NCI-H226 (cell line): ENCODE measurements at regions not wholly inside any gene's neighbourhood (a gene's known extent, or its start where the extent isn't known, plus 50 kb on each side); places are given as distances from the start of the nearest gene placed in this dataset.

Experiments used
- DNase-seq: peaks from one replicate; pipeline ENCODE4 v3.0.0-alpha.2; 2015

DNA sequence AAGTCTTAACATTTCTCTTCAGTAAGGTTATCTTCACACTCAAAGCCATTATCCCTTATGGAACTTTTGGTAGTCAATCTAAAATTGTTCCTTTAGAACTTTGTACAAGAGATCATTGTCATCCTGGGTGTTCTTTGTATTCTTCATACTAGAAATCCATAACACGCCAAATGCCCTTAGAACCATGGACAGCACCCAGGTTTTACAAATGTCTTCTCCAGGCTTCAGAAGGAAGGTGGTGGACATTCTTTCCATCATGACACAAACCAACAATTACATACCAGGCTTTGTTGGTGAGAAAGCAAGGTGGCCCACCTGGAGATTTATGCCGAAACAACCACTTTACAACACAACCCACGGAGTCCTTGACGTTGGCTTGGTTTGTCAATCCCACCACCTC is 365.6 kb upstream of the TBX3 start:
- DNase-seq, result peak; percentile 21

DNA sequence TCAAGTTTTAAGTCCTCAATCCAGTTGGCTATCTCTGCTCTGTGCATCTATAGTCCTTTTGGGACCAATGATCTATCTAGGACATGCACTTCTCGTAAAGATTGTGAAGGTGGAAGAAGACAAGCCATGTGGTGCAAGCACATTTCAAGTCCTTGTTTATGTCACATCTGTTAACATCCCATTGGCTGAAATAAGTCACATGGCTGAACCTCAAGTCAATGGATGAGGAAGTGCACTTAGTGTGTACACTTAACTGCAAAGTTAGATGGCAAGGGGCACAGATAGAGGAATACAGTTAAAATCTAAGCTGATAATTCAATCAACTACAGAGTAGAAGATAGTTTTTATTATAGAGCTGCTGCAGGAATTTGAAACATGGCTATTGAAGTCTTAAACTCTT is 362.8 kb upstream of the TBX3 start:
- DNase-seq, result no peak

DNA sequence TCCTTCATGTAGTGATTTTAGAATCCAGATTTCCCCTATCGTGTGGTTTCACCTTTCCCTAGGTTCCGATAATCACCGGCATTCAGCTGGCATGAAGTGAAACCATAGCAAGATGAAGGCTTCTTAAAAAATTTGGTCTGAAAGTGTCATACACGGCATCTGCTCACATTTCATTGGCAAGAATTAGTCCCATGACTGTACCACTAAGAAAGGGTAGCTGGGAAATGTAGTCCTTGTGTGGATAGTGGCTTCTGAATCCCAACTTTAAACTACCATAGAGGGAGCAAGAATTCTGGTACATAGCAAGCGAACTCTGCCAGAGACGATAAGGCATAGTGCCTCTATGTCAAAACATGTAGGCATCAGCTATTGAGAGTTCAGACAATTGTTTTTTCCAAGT is 360.1 kb upstream of the TBX3 start:
- no peak for DNase-seq

DNA sequence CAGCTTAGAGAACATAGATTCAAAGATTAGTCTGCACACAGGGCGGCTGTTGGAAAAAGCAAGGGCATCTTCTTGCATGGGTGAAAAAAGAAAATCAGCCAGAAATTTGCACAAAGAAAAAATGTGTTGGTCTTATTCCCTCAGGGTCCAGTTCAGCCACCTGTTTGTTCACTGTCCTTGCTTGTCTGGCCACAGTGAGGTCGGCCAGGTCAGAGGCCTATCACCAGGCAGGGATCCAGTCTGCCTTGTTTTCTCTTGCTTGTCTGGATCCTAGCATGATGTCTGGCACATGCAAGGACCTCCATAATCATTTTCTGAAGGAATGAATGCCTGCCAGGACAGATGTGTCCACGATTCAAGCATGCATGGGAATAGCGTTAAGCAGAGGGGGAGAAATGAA is 359.1 kb upstream of the TBX3 start:
- DNase-seq, result no peak

DNA sequence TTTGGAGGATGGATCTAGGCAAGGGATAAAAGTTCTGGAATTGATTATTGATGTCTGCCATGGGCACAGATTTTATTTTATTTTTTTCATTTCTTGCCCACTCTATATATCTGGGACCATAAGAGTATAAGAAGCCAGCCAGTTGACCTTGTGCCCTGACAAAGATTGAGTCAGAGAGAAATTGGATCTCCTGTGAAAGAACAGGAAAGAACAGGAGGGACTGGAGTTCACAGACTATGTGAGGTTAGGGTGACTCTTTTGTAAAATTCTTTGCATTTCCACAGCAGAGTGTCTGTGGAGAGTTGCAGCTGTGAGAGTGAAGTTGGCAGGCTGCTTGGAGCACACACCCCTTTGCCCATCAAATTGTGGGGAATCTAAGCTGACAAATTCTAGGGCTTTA is 358.4 kb upstream of the TBX3 start:
- no peak for DNase-seq

DNA sequence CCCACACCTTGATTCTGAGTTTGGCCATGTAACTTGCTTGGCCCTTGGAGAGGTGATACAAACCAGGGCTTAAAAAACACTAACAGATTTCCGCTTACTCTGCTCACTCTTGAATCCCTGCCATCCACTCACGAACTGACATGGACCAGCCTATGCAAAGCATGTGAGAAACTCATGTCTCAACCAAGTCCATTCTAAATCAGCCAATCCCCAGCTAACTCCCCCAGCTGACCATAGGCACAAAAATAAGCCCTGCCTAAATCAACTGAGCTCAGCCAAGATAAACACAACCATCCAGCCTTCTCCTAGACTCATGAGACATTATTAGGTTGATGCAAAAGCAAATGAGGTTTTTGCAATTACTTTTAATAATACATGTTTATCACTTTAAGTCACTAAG is 353.9 kb upstream of the TBX3 start:
- no peak for DNase-seq

DNA sequence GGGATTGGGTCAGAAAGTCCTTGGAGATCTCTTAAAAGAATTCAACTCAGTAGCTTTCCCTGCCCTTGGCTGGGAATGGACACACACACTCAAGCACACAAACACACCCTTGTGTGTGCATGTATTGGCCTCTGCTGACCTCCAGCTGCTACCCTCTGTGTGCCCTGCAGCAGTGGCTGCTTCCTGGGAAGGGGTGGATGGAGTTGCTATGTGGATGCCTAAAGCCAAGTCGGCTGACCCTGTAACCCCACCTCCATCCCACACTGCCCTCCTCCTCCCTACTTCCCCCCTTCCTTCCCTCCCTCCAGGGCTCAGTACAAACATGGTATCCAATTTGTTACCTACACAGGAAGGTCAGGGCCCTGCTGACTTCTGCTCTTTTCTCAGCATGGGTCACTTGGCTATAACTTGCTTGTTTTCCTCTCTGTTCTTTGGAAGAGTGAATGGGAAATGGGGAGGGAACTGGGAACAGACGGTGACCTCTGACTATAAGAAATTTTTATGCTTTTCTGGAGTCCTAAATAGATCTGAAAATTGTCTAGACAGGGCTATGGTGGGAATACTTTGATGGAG is 351.6 kb upstream of the TBX3 start:
- DNase-seq, result no peak

DNA sequence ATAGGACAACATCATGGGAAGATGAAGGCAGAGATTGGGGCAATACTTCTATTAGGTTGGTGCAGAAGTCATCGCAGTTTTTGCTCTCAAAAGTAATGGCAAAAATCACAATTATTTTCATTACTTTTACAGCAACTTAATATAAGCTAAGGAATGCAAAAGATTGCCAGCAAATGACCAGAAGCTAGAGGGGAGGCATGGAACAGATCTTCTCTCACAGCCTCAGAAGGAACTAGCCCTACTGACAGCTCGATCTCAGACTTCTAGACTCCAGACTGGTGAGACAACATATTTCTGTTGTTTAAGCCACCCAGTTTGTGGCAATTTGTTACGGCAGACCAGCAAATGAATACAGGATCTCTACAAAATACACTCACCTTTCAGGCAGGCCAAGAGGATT is 348.5 kb upstream of the TBX3 start:
- no peak for DNase-seq

DNA sequence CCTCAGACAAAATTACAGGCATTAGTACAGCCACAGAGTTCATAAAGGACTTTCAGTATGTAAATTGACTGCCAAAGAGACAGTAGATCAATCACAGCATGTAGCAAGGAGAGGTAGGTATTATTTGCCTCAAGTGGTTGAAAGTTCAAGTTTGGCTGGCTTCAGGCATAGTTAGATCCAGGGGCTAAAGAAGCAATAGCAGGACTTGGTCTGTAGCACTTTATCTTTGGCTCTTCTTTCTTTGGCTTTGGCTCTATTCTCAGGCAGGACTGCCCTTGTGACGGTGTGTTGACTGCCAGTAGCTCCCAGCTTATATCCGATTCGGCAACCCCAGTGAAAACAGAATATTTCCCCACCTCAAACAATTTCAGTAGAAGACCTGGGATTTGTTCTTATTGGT is 346.0 kb upstream of the TBX3 start:
- no peak for DNase-seq

DNA sequence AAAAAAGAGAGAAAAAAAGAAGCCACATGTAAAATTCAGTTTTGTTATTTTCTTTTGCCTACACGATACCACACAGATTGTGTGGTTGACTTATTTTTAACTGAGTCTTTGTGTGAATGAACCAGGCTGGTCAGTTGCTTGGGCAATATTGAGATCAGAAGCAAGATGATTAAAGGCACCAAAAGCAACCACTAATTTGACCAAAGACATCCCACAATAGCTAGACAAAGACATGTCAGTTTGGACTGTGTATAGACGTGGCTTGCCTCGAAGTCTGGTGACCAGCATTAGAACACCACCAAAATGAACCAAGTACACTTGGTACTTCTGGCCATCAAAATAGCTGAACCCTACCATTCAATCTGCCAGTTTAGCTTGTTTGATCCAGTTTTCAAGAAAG is 340.6 kb upstream of the TBX3 start:
- DNase-seq, result no peak

DNA sequence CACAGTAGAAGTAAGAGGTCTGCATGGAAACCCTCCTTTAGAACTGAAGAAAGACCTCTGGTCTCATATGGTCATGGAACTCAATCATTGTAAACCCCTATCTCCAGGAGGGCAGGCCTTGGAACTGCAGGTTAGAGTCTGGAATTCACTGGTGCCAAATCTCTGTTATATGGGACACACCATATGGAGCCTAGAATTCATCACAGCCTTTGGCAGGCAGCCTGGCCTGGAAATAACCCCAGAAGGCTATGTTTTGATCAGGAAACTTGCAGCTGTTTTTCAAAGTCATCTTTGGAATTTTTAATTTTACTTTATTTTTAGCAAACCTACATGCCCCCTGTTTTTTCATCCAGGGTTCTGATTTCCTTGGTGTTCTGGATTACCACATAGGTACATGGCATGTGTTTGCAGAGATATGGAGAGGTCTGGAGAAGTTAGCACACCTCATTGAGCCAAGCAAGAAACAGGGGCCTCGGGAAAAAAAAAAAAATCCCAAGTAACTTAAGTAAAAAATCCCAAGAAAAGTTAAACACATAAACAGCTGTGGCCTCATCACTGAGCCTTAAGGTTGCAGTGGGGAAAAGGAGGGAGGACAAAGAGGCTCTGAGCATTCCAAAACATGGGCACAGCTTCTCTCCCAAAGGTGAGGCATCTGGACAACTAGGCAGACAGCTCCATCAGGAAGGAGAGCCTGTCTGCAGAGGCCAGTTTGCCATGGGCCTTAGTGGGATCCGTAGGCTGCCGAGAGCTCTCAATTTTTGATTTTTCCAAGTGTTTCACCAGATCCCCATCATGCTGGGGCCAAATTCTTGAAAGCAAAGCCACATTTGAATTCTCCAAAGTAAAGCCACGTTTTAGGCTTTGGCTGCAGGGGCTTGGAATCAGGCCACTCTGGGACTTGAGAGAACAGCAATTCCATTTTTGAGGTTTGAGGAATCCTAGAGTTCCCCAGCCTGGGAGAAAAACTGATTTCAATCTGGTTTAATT is 339.6 kb upstream of the TBX3 start:
- DNase-seq, result no peak

DNA sequence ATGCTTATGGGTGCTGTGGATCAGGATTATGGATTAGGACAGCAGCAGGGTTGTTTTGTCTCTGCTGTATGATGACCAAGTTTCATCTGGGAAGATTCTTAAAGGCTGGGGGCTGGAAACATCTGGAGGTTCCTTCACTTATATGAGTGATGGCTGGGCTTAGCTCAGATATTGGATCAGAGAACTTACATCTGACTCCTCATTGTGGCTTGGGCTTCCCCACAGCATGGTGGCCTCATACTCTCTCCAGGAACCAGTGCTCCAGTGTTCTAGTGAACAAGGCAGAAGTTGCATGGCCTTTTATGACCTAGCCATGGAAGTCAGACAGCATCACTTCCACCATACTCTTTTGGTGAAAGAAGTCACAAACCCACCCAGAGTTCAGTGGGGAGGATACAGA is 336.1 kb upstream of the TBX3 start:
- no peak for DNase-seq

DNA sequence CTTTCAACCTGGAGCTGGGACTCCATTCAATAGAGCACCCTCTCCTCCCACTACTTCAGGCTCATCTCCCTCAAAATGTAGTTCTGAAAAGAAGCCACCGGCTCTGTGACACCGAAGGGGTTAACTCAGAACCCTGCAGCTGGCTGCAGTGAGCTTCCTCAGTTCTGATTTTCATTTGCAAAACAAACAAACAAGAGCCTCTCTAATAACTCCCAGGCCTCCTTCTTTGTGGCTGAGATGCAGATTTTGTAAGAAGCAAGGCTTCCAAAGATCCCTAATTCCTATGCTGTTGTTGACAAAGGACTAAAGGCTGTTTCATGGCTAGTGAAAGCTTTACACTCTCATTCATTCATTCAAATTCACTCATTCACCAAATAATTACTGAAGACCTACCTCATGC is 333.4 kb upstream of the TBX3 start:
- DNase-seq, result no peak

DNA sequence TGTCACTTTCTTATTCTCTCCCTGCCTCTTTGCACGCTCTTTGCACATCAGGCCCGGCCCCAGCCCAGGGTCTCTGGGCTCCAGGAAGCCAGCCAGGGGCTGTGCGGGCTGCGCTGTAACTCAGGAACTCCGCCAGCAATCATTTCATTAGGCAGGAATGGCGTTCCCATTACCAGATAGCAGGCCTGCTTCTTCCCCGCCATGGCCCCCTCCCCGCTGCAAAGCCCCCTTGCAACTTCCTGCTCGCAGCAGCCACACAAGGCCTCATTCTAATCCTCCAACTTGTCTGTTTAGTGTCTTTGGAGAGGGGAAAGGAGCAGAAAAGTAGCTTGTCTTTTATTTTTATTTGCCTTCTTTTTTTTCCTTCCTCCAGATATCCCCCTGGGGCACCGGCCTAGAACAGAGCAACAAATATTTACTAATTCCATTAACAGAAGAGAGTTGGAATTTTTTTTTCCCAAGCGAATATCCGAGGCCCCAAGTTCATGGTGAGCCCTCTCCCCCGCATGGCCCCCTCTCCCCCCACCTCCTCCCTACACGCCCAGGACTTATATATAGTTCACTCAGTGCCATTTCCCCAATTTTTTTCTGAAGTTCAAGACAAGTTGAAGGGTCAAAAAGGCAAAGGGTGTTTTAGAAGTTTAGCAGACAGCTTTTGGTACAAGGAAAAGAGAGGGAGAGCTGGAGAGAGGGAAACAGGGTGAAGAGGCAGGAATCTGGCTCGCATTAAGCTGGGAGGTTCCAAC is 329.4 kb upstream of the TBX3 start:
- no peak for DNase-seq

DNA sequence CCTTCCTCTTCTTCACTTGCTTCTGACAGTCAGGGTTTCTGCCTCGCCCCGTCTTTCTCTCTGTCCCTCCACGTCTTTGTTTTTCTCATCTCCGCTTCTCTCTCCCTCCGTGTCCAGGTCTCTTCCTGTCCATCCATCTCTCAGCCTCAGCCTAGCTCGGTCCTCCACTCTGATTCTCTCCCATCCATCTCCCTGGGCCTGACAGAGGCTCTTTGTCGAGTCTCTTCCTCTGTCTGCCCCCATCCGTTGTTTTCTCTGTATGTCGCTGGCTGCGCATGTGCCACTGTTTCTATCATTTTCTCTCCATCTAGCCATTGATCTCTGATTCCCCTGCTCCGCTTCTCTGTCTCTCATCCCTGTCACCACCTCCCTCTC is 328.9 kb upstream of the TBX3 start:
- no peak for DNase-seq

DNA sequence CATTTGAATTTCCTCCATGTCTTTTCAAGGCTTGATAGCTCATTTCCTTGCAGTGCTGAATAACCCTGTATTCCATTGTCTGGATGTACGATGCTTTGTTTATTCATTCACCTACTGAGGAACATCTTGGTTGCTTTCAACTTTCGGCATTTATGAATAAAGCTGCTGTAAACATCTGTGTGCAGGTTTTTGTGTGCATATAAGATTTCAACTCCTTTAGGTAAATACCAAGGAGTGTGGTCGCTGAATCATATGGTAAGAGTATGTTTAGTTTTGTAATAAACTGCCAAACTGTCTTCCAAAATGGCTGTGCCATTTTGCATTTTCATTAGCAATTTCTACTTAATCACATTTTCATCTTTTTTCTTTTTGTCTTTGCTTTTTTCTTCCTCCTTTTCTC is 327.7 kb upstream of the TBX3 start:
- DNase-seq, result no peak

DNA sequence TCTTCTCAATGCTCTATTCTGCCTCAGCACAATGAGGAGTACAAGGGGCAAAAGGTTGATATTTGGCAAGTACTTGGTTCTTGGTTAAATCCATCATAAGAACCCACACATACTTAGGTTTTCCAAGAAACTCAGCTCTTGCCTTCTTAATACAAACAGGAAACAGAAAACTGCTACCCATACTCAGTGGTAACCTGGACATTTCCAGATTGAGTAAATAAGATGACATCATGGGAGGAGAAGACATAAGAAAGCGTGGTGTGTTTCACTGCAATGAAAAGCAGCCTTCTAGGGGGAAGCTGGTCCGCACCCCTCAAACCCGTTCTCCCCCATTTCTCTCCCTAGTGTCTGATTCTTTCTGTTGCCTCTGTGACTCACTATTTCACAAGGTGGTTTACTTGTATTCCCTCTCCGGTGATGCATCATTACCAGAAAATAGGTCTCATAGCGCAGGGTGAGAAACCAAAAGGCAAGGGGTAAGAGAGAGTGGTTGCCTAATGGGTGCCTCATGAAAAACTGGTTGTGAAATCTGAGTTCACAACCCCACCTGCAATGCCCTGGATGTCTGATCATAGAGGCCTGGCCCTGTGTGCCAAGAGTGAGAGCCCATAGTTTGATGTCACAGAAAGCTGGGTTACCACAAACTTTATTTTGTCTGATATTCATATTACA is 326.5 kb upstream of the TBX3 start:
- DNase-seq, result peak; percentile 3

DNA sequence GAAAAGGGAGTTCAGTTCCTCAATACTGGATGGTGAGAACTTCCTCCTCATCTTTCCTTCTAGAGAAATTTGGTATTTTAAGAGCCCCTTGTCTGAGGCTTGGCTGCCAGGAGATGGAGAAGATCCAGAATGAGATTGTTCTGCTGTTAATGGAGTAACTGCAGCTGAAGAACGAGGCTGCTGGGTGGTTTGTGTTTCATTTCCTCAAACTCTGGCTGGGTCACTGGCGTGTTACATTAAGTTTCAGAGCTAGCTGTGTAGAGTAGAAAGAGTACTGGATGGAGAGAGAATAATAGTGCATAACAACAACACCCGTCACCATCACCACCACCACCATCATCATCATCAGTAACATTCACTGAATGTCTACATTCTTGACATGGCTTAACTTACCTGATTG is 325.0 kb upstream of the TBX3 start:
- DNase-seq, result no peak

DNA sequence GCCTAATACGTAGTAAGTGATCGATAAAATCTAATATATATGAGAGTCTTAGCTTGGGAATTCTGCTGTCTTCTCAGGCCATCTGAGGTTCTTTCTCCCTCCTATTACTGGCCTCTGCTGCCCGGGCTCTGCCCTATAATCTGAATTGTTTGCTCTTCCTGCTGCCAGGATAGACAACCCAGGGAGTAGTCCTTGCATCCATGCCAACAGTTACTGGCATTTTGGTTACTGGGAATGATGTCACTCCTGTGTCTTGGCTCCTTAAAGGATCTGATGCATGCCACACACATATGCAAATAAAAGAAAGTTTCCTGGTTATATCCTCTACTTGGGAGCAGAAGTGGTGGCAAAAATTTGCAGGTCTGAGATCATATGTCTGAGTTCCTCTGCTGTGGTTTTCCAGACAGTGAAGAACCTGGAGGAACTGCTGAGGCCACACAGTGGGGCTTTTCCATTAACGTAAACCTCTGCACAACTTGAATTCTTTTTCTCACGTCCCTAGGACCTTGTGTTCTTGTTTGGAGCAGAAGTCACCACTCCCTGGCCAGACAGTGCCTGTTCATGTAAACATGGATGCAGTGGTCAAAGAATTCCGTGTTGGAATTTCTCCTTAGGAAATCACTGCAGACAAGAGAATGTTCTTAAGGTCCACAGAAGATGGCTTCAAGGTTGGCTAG is 320.6 kb upstream of the TBX3 start:
- DNase-seq, result no peak

DNA sequence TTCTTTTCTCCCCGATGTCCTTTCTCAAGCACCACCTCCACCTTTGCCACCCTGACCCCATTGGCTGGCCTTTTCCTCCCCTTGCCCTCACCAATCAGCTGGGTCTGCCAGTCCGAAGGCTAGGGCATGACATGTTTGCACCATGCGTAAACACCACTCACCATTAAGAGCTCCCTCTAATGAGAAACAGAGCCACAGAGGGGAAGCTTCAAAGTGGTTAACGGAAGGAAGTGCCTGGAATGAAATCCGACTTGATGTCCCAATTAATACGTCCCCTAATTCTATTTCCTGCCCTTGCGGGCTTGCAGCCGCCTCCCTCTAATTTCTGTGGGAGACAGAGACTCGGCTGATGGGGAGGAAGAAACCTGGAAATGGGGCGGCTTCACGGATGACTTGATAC is 318.5 kb upstream of the TBX3 start:
- DNase-seq, result no peak

DNA sequence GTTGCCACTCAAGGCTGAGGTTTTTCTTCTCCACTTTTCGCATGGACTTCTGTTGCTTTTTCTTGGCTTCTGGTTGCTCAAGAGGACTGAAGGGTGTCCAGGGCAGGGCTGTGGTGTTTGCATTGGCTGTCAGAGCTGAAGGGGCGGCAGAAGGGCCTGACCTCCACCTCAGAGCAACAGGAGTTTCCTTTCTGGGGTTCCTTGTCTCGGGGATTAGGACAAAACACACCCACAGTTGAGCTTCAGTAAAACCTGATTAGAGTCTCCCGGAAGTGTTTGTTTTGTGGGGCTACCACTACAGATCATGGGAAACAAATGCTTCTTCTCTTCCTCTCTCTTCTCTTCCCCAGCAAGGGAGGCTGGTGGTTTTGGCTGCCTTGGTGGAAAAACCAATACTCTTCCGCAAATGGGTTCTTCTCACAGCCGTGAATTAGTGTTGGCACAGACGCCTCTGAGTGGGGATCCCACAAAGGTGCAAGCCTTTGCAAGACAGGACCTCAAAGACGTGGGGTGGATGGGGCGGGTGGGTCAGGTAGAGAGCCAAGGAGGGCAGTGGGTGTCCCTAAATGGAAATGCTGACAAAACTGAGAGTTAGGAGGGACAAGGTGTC is 317.7 kb upstream of the TBX3 start:
- no peak for DNase-seq

DNA sequence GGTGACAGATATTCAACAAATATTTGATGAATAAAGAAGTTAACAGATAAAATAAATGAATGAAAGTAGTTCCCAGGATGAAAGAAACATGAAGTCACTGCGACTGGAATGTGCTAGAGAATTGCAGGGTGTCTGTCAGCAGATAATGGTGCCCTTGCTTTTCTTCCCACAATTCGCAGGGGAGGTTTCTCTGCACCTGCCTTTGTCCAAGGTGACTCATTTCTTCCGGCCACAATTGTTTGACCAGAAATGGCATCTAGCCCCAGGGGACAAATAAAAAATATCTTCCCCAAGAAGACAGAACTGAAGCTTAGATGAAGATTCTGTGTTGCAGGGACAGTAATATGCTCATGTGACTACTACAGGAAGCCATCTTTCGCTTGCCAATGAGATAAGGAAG is 316.1 kb upstream of the TBX3 start:
- peak; percentile 82 for DNase-seq

DNA sequence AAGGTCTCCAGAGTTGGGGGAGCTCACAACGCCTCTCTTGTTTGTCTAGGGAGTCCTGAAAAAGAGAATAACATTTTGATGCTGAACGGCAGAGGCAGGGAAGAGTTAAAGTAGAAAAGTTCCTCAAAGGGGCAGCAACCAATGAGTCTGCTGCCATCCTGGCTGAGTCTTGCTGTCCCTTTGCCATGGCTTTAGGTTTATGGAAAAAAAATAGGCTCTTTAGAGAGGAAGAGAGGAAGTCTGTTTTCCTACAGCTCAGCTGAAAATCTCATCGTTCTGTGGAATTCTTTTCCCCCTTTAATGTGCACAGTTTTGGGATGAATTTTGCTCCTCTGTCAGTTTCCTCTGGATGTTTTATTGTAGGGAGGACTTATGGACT is 314.8 kb upstream of the TBX3 start:
- DNase-seq, result no peak
